DMS114 treated with DMSO at 0.1 percent for 48 hours (cell line): ENCODE measurements at regions not wholly inside any gene's neighbourhood (a gene's known extent, or its start where the extent isn't known, plus 50 kb on each side); places are given as distances from the start of the nearest gene placed in this dataset.

ENCODE experiments used
- DNase-seq: peaks from one replicate; lab custom pipeline; 2025; ENCODE audit not compliant: unreplicated experiment; lab: John Stamatoyannopoulos, UW

GRCh38 chr17:74040291-74040690 is 163.2 kb upstream of the RPL38 start:
- no peak for DNase-seq

- no peak for DNase-seq
Measured at GRCh38 chr17:74040729-74041128, 162.7 kb upstream of the RPL38 start.

GRCh38 chr17:74041869-74042640 is 161.4 kb upstream of the RPL38 start:
- DNase-seq, result no peak

- no peak for DNase-seq
Measured at GRCh38 chr17:74042744-74043486, 160.6 kb upstream of the RPL38 start.

GRCh38 chr17:74043976-74044375 is 159.5 kb upstream of the RPL38 start:
- no peak for DNase-seq

- DNase-seq, result no peak
Measured at GRCh38 chr17:74045608-74046280, 157.7 kb upstream of the RPL38 start.

DNA sequence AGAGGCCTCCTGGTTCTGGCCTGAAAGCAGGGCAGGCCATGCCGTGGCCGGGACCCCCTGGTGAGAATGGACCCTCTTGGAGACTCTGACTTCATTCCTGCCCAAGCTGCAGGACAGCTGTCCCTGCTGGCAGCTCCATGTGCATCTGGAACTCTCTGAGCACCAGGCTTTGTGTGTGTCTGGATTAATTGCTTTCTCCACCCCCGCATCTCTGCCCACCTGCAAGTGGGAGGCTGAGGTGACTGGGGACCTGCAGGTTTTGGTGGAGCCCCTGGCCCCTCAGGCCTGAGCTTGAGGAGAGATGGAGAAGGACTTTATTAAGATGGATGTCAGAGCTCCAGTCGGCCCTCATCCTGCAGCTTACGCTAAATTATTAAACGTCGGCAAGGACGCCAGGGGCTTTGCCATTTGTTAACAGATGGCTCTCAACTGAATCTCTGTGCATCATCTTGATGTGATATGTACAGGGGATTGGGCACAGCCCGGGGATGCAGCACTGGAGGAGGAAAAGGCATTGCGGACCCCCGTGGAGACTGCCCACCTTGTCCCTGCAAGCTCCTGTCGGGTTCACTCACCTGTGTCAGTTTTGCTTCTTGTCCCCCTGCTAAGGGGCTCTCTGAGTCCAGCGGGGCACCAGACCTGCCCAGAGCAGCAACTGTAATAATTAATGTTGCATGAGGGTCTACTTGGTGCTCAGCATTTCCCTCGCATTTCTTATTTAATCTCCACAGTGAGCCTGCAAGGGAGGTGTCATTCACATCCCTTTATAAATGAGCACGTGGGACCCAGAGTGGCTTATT is 154.1 kb upstream of the RPL38 start:
- no peak for DNase-seq

- DNase-seq, result no peak
Measured at GRCh38 chr17:74049967-74050458, 153.5 kb upstream of the RPL38 start.

DNA sequence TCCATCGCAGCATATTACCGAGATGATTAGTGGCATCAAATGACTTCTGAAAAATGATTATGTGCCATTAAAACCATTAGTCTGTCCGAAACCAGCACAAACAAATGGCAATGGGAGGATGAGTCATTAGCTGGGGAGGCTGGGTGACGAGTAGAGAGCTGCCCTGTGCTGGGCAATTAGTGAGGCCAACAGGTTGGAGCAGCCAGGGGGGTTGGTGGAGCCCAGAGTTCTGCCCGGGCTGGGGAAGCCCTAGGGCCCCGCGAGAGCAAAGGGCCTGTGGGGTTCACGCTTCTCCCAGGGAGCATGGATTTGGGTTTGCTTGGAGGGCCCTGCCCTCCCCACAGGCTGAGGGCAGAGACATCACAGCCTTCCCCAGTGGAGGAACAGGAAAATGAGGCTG is 152.1 kb upstream of the RPL38 start:
- DNase-seq, result no peak

DNA sequence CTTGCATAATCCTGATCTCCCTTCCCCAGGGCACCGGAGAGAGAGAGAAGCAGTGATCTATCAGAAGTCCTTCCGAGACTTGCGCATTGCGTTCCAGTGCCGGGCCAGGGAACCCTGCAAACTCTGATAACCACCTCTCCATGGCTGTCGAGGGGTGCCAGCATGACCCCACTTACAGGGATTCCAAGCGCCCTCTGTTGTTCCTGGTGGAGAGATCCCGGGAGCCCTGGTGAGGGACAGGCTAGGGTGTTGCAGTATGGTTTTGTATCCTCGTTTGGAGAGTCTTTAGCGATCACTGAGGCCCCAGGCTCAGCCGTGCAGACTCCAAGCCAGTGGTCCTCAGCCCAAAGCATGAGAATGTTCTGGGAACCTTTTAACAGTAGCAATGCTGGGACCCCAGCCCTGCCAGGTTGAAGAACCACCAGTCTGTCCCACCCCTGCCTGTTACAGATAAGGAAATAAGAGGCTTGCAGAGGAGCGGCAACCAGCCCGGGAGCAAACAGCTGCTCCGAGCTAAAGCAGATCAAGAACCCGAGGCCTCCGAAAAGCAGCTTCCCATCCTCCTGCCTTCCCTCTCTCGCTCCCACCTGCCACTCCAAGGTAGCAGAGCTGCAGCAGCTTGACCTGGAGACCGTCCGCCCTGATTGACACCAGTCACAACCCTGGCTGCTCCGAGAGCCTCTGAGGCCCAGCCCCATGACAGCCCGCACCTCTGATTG is 150.3 kb upstream of the RPL38 start:
- DNase-seq, result no peak

DNA sequence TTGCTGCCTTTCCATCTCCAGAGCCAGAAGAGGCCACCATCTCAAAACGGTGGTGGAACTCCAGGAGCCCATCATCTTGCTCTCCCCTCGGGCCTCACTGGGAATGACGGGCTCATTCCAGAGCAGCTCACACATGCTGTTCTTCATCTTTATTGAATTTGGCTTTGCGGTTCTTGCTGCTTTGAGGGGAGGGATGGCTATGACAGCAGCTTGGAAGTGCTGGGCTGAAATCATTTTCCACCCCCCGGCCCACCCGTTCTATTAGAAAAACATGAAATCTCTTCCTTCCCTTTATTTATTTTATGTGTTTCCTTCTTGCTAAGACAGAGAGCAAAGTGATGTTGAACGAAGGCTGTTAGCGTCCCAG is 149.8 kb upstream of the RPL38 start:
- no peak for DNase-seq

DNA sequence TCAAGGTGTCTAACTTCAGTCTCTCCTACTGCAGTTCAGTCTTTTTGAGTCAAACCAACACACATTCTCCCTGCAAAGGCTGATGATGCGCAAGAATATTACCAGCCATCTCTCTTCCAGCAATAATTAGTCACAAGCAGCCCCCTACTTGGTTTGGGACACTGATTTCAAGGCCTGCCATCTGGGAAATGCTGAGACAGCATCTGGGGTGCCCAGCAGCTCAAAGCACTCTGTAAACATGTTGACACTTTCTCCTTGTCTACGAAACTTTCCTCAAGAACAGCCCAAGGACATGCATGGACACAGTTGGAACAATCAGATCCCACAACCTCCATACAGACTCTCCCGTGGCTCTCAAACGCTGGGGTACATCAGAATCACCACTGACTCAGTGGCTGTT is 149.2 kb upstream of the RPL38 start:
- DNase-seq, result no peak

DNA sequence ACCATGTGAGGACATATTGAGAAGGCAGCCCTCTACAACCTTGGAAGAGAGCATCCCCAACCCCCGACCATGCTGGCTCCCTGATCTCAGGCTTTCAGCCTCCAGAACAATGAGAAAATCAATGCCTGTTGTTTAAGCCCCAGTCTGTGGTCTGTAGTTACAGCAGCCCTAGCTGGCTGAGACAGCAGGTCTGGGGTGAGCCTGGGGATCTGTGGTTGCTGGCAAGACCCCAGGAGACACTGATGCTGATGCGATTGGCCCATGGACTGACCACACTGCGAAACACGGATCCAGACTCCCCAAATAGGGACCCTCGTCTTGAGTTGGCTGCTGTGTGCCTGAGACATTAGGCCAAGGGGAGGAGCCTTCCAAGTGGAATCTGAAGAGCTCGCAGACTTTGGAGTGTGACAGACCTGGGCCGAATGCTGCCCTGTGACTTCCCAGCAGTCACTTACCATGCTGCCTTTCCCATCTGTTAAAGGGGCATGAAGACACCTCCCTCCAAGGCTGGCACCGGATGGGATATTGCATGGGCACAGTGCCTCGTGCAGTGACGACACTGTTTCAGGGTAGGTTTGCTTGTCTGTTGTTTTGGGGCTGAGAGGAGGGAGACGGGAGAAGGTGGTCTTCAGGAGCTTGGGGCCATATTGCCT is 147.8 kb upstream of the RPL38 start:
- no peak for DNase-seq

DNA sequence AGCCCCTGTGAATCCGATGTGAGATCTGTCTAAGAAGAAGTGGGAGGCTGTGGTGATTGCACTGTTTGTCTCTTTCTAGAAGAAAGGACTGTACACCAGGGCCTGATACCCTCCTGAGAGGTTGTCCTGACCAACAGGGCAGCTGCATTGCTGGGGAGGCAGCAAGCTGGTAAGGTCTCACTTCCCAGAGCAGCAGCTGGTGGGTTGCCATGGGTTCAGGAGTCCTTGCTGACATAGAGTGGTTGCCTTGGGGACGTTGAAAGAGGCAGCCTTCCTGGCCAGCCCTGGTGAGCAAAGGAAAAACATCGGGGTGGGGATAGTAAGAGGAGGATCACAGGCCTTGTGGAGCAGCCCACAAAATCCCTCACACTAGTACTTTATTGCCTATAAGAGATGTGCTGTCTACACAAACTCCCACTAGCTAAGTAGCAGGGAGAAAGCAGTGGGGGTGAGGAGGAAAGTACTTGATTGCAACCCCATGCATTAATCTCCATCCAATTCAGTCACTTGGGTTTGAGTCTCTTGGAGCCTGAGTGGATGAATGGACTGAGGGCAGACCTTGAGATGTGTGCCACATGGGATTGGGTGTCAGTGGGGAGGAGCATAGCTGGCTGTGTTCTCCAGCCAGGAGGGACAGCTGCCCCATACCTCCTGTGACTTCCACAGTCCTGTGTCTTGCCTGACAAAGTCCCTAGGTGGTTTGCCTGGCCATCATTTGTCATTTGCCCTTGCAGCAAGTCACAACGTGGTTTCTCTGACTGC is 143.8 kb upstream of the RPL38 start:
- no peak for DNase-seq

- DNase-seq, result no peak
Measured at GRCh38 chr17:74061758-74062157, 141.7 kb upstream of the RPL38 start.

DNA sequence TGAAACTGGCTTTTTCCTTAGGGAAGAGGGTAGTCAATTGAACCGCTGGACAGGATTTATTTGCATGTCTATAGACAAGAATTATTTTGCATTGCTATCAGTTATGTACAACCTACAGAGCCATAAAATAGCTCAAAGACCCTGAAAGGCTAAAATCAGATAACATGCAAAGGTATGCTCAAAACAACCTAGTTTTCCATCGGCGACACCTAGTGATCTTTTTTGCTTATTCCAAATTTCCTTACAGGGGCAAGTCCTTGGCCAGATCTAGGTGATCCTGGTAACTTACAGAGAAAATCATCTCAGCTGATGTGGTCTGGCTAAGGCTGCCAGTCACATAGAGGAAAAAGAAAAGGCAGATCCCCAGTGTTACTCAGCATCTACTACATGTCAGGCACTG is 141.2 kb upstream of the RPL38 start:
- no peak for DNase-seq

GRCh38 chr17:74063439-74063838 is 140.0 kb upstream of the RPL38 start:
- DNase-seq, result no peak

DNA sequence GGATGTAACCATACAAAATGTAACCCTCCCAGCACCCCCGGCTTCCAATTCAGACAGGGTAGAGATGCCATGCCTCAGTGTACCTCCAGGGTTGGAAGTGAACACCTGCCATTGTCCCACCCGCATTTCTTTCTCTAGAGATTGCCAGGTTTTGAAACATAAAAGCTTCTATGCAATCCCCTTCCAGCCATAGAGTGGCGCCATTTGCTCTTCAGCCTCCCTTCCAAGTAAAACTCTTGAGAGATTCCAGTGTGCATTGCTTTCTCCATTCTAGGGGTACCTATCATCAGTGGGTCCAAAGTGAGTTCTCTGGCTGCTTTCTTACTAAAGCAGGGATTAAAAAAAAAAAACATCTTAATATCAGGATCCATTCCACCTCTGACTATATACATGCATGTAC is 133.1 kb upstream of the RPL38 start:
- DNase-seq, result no peak

DNA sequence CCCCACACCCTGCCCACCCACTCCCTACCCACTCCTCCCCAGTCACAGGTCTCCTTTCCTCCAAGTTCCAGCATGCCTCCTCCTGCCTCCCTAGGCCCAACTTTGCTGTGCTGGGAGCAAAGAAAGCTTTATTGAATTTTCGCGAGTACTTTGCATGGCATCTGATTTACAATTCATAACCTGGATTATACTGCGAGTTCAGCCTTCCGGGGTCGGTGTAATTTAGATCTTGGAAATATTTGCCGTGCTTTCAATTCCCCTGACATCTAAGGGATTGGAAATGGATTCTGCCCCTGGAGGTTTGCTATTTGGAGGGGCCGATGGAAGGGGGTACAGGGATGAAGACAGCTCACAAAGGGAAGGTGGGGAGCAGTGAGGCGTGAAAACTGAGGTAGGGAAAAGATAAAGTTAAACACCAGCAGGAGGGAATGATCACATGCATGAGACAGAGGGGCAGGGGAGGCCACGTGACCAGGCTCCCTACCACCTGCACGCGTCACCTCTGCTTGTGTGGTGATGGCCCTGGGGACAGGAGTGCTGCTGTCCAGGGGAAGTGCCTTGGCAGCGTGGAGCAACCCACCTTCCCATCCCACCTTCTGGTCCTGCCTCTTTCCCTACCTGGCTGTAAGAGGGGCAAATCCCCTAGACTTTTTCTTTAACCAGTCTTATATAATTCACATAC is 132.3 kb upstream of the RPL38 start:
- no peak for DNase-seq
